NCI-H146 (cell line): ENCODE measurements at regions not wholly inside any gene's neighbourhood (a gene's known extent, or its start where the extent isn't known, plus 50 kb on each side); places are given as distances from the start of the nearest gene placed in this dataset.

ENCODE experiments used
- DNase-seq: peaks from one replicate; lab custom pipeline; 2025; lab: John Stamatoyannopoulos, UW

DNA sequence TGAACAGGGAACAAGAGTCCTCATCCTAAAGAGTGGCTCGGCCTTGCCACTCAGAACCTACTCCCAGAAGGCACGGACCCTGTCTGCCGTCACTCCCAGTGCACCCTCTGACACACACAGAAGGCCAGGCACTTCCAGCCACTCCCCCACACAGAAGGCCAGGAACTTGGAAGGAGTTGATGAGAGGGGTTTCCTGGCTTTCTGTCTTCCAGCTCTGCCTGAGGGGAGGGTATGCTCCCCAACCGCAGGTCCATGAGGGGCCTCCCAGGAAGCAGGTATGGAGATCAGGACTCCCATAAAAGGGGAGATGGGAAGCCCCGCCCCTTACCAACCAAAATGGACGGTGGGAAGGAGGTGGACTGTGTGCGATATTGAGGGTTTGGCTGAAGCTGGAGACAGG, 247.6 kb upstream of the IRX4 start:
- DNase-seq = no peak

- DNase-seq = no peak
Observed at GRCh38 chr5:2129568-2130272, 247.0 kb upstream of the IRX4 start.

- DNase-seq = no peak
Observed at GRCh38 chr5:2128686-2129355, 246.1 kb upstream of the IRX4 start.

DNA sequence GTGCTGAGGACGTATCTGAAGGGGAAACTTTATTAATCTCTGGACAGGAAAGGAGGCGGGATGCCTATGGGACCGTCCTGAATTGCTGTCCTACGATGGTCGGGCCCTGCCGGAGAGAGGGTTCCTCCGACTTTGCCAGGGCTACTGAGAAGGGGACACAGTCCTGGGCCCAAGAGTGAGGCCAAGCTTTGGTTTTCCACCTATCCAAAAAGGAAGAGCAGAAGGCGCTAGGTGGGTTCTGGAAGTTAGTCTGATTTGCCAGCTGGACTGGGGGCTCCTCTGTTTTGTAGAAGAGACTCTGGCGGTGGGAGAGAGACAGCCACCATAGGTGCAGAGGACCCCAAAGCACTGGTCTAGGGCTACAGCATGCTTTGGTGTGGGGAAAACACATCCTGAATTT, 243.8 kb upstream of the IRX4 start:
- DNase-seq = no peak

DNA sequence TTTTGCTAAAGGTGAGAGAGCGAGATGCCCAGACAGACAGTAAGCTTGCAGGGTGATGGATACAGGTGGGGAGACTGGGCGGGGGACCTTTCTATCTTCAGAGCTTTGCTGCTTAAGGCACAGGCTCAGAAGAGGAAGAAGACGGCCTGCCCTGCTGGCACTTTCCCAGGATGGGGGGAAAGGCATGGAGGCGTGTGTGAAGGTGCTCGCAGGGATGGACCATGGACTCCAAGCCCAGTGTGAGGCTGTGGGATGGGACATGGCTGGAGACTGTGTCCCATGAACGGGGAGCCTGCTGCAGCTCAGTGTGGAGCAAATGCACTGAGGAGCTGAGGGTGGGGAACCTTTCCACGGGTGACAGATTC, 243.2 kb upstream of the IRX4 start:
- no peak for DNase-seq

DNA sequence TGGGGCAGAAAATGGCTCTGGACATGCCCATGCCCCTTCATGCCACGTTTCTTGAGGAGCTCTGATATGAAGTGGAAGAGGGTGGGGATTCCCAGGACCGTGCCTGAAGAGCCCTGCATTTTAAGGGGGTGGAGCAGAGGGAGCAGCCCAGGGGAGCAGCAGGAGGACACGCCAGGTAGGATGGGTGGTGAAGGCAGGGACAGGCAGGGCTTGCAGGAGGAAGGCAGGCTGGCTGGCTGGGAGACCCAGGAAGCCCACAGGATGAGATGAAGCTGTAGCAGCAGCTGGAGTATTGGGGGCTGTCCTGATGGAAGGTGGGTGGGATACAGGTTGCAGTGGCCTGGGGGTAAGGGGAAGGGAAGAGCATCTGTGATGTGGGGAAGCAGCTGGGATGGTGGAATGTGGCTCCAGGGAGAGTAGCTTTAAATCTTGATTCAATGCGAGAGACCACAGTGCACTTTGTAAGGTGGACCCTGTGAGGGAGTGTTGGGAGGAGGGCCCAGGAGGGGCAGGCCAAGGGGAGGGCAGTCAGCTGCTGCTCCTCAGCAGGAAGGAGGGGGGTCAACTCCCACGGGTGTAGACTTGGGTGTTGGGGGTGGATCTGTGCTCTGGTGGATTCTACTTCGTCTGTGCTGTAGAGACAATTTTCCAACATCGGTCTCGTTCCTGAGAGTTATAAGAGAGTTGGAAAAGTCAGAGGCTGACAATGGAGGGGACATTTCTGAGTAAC, 242.6 kb upstream of the IRX4 start:
- DNase-seq = no peak

GRCh38 chr5:2124434-2125170, 241.9 kb upstream of the IRX4 start:
- no peak for DNase-seq

DNA sequence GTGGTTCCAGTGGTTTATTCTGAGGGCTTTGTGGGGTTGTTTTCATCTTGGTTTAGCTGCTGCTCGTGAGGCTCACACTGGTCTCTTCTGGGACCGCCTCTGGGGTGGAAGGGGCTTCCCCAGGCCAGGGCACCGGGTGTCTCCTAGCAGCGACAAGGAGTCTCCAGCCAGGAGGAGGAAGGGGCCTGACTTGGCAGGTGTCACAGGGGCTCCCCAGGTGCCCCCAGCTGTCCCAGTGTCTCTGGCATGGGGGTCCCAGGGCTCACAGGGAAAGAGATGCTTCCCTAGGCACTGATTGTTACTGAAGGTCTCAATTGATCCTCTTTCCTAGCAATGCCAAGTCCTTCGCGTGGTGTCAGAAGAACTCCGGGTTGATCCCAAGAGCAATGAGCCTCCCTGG, 241.1 kb upstream of the IRX4 start:
- no peak for DNase-seq

DNA sequence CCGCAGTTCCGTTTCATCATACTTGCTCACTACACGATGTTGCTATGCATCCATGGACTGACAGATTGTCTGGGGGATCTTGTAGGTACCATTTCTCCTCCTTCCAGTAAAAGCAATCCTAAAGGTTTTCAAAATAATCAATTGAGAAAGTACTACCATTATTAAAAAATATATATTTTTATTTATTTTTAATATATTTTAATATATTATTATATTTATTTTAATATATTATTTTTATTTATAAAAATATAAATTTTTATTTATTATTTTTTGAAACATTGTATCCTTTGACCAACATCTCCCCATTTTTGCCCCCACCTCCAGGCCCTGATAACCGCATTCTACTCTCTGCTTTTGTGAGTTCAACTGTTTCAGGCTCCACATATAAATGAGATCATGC, 237.6 kb upstream of the IRX4 start:
- DNase-seq = no peak

- no peak for DNase-seq
Observed at GRCh38 chr5:2119573-2119972, 236.8 kb upstream of the IRX4 start.

- DNase-seq = no peak
Observed at GRCh38 chr5:2113348-2114131, 230.8 kb upstream of the IRX4 start.

- no peak for DNase-seq
Observed at GRCh38 chr5:2112173-2113025, 229.7 kb upstream of the IRX4 start.

DNA sequence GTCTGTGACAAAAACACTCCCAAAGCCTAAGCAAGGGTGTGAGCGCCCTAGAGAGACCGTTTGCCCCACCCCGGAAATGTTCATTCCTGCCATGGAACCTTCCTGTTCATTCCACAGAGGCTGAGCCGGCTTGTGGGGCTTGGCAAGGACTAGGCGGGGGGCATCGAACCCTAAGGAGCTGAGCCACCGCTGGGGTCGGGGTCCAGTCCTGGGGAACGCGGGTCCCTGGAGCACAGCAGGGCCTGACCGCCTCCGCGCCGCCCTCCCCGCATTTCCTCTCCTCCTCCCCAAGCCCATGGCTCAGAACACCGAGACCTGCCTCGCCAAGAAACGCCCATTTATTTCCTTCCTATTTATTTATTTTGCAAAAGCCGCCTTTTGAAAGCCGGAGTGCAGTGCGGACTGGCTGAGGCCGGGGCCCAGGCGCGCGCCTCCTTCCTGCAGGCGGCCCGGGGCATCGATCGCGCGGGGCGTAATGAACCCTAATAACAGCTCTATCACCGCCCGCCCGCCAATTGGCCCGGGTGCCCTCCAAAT, 228.9 kb upstream of the IRX4 start:
- DNase-seq = no peak

DNA sequence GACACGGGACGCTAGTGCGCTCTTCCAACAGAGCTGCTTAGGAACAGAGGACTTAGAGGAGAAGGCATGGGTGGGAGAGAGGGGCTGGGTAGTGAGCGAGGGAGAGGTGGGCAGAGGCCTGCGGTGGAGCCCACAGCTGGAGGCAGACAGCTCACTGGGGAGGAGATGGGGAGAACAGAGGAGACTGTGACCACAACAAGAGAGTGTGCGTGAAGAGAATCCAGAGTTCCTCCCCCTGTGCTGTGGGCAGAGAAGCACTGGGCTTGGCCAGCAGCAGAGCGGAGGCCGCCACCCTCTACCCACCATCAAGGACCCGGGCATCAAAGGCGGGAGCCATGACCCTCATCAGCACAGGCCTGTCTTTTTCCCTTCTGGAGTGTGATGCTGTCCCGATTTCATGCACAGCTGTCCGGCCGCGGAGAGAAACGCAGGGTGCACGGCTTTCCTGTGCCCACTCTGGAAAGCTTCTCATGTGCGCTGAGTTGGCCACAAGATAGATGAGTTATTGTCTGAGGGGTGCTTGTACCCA, 228.3 kb upstream of the IRX4 start:
- no peak for DNase-seq

GRCh38 chr5:2110137-2110933, 227.6 kb upstream of the IRX4 start:
- DNase-seq = no peak

DNA sequence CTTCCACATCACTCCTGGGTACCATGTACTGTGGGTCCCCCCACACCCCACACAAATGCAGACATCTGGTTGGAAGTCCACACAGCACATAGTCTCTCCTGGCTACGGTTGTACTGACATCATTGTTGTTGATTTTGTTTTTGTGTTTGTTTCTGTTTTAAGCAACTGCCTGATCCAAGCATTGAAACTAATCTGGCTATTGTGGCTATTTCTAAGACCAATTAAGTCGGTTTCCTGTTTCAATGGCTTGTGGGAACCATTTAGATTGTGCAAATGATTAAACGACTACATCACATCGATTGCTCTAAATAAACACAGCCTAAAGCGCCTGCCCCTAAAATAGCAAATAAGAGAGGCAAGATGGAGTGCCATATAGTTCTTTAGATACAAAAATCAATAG, 226.8 kb upstream of the IRX4 start:
- no peak for DNase-seq

DNA sequence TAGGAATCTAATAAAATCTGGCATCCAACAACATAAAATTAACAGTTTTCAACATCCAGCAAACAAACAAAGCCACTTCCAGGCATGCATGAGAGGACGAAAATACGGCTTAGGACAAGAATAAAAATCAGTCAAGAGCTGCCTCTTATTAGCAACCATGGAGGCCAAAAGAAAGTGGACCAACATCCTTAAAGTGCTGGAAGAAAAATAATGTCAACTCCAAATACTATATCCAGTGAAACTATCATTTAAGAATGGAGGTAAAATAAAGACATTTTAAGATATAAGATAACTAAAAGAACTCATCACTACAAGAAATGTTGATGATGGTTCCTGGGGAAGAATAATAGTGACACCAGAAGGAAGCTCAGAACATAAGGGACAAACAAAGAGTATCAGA, 224.0 kb upstream of the IRX4 start:
- DNase-seq = no peak

DNA sequence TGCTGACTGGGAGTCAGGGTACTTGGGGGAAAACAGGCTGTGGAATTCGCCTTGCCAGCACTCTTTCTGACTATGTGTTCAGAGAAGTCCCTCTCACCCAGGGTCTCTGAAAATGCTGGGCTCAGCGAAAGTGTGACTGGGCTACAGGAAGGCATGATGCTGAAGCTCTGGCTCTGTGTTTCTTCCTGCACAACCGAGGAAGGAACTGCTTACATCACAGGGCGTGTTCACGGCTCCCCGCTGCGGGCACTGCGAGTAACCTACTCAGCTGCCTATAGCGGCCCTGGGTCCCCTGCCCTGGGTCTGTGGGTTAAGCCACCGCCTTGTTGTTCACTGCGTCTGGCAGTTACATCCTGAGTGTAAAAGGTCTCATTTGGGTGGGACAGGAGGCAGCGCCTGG, 222.4 kb upstream of the IRX4 start:
- DNase-seq = no peak

DNA sequence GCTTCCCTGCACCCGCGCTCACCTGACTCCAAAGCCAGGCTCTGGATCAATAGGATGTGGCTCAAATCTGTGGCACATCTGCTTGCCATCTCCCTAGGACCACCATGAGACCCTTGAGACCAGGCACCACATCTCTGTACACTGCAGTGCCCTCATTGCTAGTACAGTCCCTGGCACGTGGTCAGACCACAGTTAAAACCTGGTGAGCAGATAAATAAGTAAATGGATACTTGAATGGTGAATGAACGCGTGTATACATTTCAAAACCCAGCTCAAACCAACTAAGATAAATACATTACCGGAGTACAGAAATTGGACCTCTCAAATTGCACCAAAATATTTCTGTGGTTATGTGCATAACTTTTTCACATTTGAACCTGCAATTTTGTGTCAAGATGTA, 221.2 kb upstream of the IRX4 start:
- no peak for DNase-seq
